Activated T-helper 2 cell treated with anti-CD3 and anti-CD28 coated beads, Interferon-gamma antibody, Interleukin-2, Interleukin-4, amounts not matched to agents 10 μg/mL and 5 μg/mL and 100 μg/mL, durations not matched to agents 14 hours and 24 hours and 36 hours (primary cell): ENCODE measurements at regions not wholly inside any gene's neighbourhood (a gene's known extent, or its start where the extent isn't known, plus 50 kb on each side); places are given as distances from the start of the nearest gene placed in this dataset.

ENCODE experiments used
- DNase-seq: peaks from one replicate; pipeline ENCODE4 v3.0.0; 2021; ENCODE audit warnings: low spot score
- H3K27ac Mint-ChIP-seq: one replicate; pipeline ENCODE4 v1.8.0; 2021; ENCODE audit warnings: mixed read lengths
- H3K27me3 Mint-ChIP-seq: one replicate; pipeline ENCODE4 v1.8.0; 2021; ENCODE audit warnings: low read depth, mixed read lengths
- H3K36me3 Mint-ChIP-seq: one replicate; pipeline ENCODE4 v1.8.0; 2021; ENCODE audit warnings: low read depth, mixed read lengths
- H3K4me1 Mint-ChIP-seq: one replicate; pipeline ENCODE4 v1.8.0; 2021; ENCODE audit warnings: low read depth, mixed read lengths
- H3K4me3 Mint-ChIP-seq: one replicate; pipeline ENCODE4 v1.8.0; 2021; ENCODE audit warnings: low read depth, mild to moderate bottlenecking, moderate library complexity, mixed read lengths
- H3K9me3 Mint-ChIP-seq: one replicate; pipeline ENCODE4 v1.8.0; 2021; ENCODE audit warnings: mixed read lengths
- intact Hi-C: fragments of 100-400 bp; cut with micrococcal nuclease; formaldehyde crosslinking; loops from one replicate; pipeline ENCODE4 v1.15.1; 2023

GRCh38 chr12:74456431-74456830 is 81.2 kb upstream of the ATXN7L3B start:
- no peaks in the 10 kb centered on the region for H3K9me3 Mint-ChIP-seq
- no peaks in the 10 kb centered on the region for H3K4me1 Mint-ChIP-seq
- H3K36me3 Mint-ChIP-seq: no peaks in the 10 kb centered on the region
- no peaks in the 10 kb centered on the region for H3K27me3 Mint-ChIP-seq
- intact Hi-C loops: no loop called here
- no peak for DNase-seq
- no peak overlapping the region for H3K27ac Mint-ChIP-seq
- H3K4me3 Mint-ChIP-seq: no peak overlapping the region

GRCh38 chr12:74468401-74468800 is 69.2 kb upstream of the ATXN7L3B start:
- Mint-ChIP-seq H3K36me3 (no peaks in the 10 kb centered on the region), H3K4me1 (no peaks in the 10 kb centered on the region), H3K4me3 (no peak overlapping the region), H3K27me3 (no peaks in the 10 kb centered on the region), H3K9me3 (no peaks in the 10 kb centered on the region), H3K27ac (no peak overlapping the region)
- no peak for DNase-seq
- intact Hi-C loops: no loop called here

- intact Hi-C loops: no loop called here
- Mint-ChIP-seq H3K27me3 (no peaks in the 10 kb centered on the region), H3K27ac (no peak overlapping the region), H3K4me1 (no peaks in the 10 kb centered on the region), H3K4me3 (no peak overlapping the region), H3K36me3 (no peaks in the 10 kb centered on the region), H3K9me3 (no peaks in the 10 kb centered on the region)
- DNase-seq: no peak
These were observed 61.4 kb upstream of the ATXN7L3B start for GRCh38 chr12:74476234-74476633.

GRCh38 chr12:74481078-74481477 is 56.6 kb upstream of the ATXN7L3B start:
- no peaks in the 10 kb centered on the region for H3K27me3 Mint-ChIP-seq
- H3K9me3 Mint-ChIP-seq: no peaks in the 10 kb centered on the region
- H3K4me3 Mint-ChIP-seq: no peak overlapping the region
- no peak overlapping the region for H3K27ac Mint-ChIP-seq
- intact Hi-C loops: no loop called here
- H3K4me1 Mint-ChIP-seq: no peaks in the 10 kb centered on the region
- H3K36me3 Mint-ChIP-seq: no peaks in the 10 kb centered on the region
- DNase-seq: no peak

- intact Hi-C loops: no loop called here
- H3K27me3 Mint-ChIP-seq: no peaks in the 10 kb centered on the region
These were observed 55.5 kb upstream of the ATXN7L3B start for GRCh38 chr12:74482115-74482514.

GRCh38 chr12:74483057-74483456 is 54.6 kb upstream of the ATXN7L3B start:
- H3K4me3 Mint-ChIP-seq: no peak overlapping the region
- no peaks in the 10 kb centered on the region for H3K9me3 Mint-ChIP-seq
- H3K27me3 Mint-ChIP-seq: no peaks in the 10 kb centered on the region
- H3K36me3 Mint-ChIP-seq: no peaks in the 10 kb centered on the region
- H3K4me1 Mint-ChIP-seq: no peaks in the 10 kb centered on the region
- intact Hi-C loops: no loop called here
- DNase-seq: no peak
- no peak overlapping the region for H3K27ac Mint-ChIP-seq

More at GRCh38 chr12:74482115-74482514, 55.5 kb upstream of the ATXN7L3B start:
- no peak overlapping the region for H3K4me3 Mint-ChIP-seq
- no peak overlapping the region for H3K27ac Mint-ChIP-seq
- no peaks in the 10 kb centered on the region for H3K36me3 Mint-ChIP-seq
- no peak for DNase-seq
- H3K9me3 Mint-ChIP-seq: no peaks in the 10 kb centered on the region
- no peaks in the 10 kb centered on the region for H3K4me1 Mint-ChIP-seq
